ENCODE measurements at regions not wholly inside any gene's neighbourhood (a gene's known extent, or its start where the extent isn't known, plus 50 kb on each side); places are given as distances from the start of the nearest gene placed in this dataset.

DNA sequence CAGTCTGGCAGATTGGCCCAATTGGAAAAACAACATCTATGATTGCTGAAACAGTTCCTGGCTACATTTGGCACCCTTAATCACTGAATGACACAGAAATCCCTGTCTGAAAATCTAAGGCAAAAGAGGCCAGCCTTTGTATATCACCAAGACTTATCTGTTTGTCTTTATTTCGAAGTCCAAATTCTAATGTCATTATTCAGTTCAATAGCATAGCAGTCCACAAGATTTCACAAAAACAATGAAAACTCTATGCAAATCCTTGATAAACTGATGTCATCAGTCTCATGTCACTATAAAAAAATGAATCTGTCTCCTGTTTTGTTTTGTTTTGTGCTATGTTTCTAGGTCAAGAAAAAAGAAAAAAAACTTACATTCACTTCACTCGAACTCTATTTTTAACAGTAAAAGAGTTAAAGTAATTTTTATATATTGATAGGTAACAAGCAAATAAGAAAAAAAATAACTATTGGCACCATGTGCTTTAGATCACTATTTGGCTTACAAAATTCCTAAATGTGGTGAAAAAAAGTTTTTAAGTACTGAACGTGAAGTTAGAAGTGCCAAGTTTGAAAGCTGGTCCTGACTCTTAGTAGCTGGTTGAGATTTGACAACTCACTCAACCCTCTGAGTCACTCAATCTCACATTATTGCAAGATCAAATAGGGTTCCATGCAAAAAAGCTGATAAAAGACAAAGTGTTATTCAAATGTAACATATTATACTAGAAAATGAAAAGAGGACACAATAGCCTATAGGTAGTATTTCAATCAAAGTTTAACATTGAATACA is 359.3 kb downstream of the IRS1 start:
- no peak for DNase-seq (ENCODE audit: low spot score)
- H3K4me3 ChIP-seq (ENCODE audit: low read depth in 1 of 3, low read length in 3 of 3): no peak overlapping the region
- TF ChIP-seq HNF4A (conservative IDR thresholded peaks at IDR 0.05) (peak in 1 of 2 donors; percentile 34), YY1 (IDR thresholded peaks at IDR 0.05) (no peak)
- H3K27me3 ChIP-seq (ENCODE audit: control insufficient read depth in 4 of 4, insufficient read depth in 4 of 4, low read length in 3 of 4): no peaks in the 10 kb centered on the region
- peaks cover under 1 to 18% (median 16%) of the 10 kb centered on the region in 4 donors for H3K4me1 ChIP-seq (ENCODE audit: control insufficient read depth in 4 of 4, insufficient read depth in 4 of 4, low read length in 3 of 4)
- no peaks in the 10 kb centered on the region for H3K9me3 ChIP-seq (ENCODE audit: control insufficient read depth in 4 of 4, low read length in 3 of 4)
- no peak overlapping the region for H3K9ac ChIP-seq (ENCODE audit: low read depth in 1 of 2, low read length in 2 of 2)
- WGBS: 65% methylated on average over 3 of the region's 3 CpGs
- no peak overlapping the region for H3K27ac ChIP-seq (ENCODE audit: low read depth in 1 of 2, low read length in 2 of 2)
- H3K36me3 ChIP-seq (ENCODE audit: control insufficient read depth in 4 of 4, insufficient read depth in 3 of 4, low read depth in 1 of 4, low read length in 3 of 4): no peaks in the 10 kb centered on the region

- Histone ChIP-seq H3K27me3 (ENCODE audit: control insufficient read depth in 4 of 4, insufficient read depth in 4 of 4, low read length in 3 of 4) (no peaks in the 10 kb centered on the region), H3K9me3 (ENCODE audit: control insufficient read depth in 4 of 4, low read length in 3 of 4) (no peaks in the 10 kb centered on the region), H3K4me1 (ENCODE audit: control insufficient read depth in 4 of 4, insufficient read depth in 4 of 4, low read length in 3 of 4) (peaks cover 0 to 17% (median 13%) of the 10 kb centered on the region in 4 donors), H3K27ac (ENCODE audit: low read depth in 1 of 2, low read length in 2 of 2) (no peak overlapping the region), H3K36me3 (ENCODE audit: control insufficient read depth in 4 of 4, insufficient read depth in 3 of 4, low read depth in 1 of 4, low read length in 3 of 4) (no peaks in the 10 kb centered on the region), H3K4me3 (ENCODE audit: low read depth in 1 of 3, low read length in 3 of 3) (no peak overlapping the region), H3K9ac (ENCODE audit: low read depth in 1 of 2, low read length in 2 of 2) (no peak overlapping the region)
- 68% methylated on average over 6 of the region's 6 CpGs for WGBS
- TF ChIP-seq CTCF (IDR thresholded peaks at IDR 0.05; ENCODE audit: low read depth, low read length, missing input control) (no peak), JUND (IDR thresholded peaks at IDR 0.05) (no peak), RXRA (IDR thresholded peaks at IDR 0.05) (no peak), ATF3 (IDR thresholded peaks at IDR 0.05) (no peak), EGR1 (IDR thresholded peaks at IDR 0.05; ENCODE audit: low read depth in 2 of 2) (no peak), FOXA1 (IDR thresholded peaks at IDR 0.05) (no peak), HNF4G (IDR thresholded peaks at IDR 0.05) (no peak), RAD21 (IDR thresholded peaks at IDR 0.05) (no peak)
- DNase-seq (ENCODE audit: low spot score): no peak
These were observed 360.3 kb downstream of the IRS1 start for GRCh38 chr2:226439337-226439736.

DNA sequence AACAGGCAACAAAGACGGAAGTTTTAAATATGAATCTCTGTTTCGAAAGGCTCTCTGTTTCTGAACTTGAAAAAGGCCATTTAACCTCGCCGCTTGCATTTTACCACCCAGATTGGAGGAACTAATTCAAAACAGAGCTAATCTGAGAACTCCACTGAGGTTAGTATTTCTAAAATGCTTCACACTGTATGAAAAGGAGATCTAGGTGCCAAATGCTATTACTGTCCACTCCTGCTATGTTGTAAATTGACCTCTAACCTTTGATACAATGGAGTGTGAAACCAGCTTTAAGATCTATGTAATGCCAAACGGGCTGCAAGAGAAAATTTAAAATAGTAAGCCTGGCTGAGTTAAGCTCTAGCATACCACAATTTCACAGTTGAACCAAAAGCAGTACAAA is 364.5 kb downstream of the IRS1 start:
- Histone ChIP-seq H3K9me3 (ENCODE audit: control insufficient read depth in 4 of 4, low read length in 3 of 4) (no peaks in the 10 kb centered on the region), H3K9ac (ENCODE audit: low read depth in 1 of 2, low read length in 2 of 2) (no peak overlapping the region), H3K27me3 (ENCODE audit: control insufficient read depth in 4 of 4, insufficient read depth in 4 of 4, low read length in 3 of 4) (no peaks in the 10 kb centered on the region), H3K4me3 (ENCODE audit: low read depth in 1 of 3, low read length in 3 of 3) (no peak overlapping the region), H3K27ac (ENCODE audit: low read depth in 1 of 2, low read length in 2 of 2) (peak overlapping the region in 1 of 2 donors; percentile 18), H3K36me3 (ENCODE audit: control insufficient read depth in 4 of 4, insufficient read depth in 3 of 4, low read depth in 1 of 4, low read length in 3 of 4) (no peaks in the 10 kb centered on the region), H3K4me1 (ENCODE audit: control insufficient read depth in 4 of 4, insufficient read depth in 4 of 4, low read length in 3 of 4) (peaks cover 0 to 15% (median 11%) of the 10 kb centered on the region in 4 donors)
- 69% methylated on average over 5 of the region's 5 CpGs for WGBS
- DNase-seq (ENCODE audit: low spot score): no peak
- TF ChIP-seq SP1 (IDR thresholded peaks at IDR 0.05): peak; percentile 26
- TF ChIP-seq FOXA2 (IDR thresholded peaks at IDR 0.05): no peak
- no peak for TF ChIP-seq CTCF (IDR thresholded peaks at IDR 0.05; ENCODE audit: low read depth, low read length, missing input control)
- TF ChIP-seq, protein P1, sequence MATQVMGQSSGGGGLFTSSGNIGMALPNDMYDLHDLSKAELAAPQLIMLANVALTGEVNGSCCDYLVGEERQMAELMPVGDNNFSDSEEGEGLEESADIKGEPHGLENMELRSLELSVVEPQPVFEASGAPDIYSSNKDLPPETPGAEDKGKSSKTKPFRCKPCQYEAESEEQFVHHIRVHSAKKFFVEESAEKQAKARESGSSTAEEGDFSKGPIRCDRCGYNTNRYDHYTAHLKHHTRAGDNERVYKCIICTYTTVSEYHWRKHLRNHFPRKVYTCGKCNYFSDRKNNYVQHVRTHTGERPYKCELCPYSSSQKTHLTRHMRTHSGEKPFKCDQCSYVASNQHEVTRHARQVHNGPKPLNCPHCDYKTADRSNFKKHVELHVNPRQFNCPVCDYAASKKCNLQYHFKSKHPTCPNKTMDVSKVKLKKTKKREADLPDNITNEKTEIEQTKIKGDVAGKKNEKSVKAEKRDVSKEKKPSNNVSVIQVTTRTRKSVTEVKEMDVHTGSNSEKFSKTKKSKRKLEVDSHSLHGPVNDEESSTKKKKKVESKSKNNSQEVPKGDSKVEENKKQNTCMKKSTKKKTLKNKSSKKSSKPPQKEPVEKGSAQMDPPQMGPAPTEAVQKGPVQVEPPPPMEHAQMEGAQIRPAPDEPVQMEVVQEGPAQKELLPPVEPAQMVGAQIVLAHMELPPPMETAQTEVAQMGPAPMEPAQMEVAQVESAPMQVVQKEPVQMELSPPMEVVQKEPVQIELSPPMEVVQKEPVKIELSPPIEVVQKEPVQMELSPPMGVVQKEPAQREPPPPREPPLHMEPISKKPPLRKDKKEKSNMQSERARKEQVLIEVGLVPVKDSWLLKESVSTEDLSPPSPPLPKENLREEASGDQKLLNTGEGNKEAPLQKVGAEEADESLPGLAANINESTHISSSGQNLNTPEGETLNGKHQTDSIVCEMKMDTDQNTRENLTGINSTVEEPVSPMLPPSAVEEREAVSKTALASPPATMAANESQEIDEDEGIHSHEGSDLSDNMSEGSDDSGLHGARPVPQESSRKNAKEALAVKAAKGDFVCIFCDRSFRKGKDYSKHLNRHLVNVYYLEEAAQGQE (IDR thresholded peaks at IDR 0.05): no peak
- no peak for TF ChIP-seq EGR1 (IDR thresholded peaks at IDR 0.05; ENCODE audit: low read depth in 2 of 2)
- no peak for TF ChIP-seq HNF4G (IDR thresholded peaks at IDR 0.05)
- TF ChIP-seq ZBTB33 (IDR thresholded peaks at IDR 0.05): no peak
- TF ChIP-seq TAF1 (conservative IDR thresholded peaks at IDR 0.05): no peak
- TF ChIP-seq HNF4A (conservative IDR thresholded peaks at IDR 0.05): peak; percentile 61 to 70
- TF ChIP-seq GABPA (IDR thresholded peaks at IDR 0.05 in 1 of 2, conservative IDR thresholded peaks at IDR 0.05 in 1 of 2): no peak
- TF ChIP-seq JUND (IDR thresholded peaks at IDR 0.05): no peak
- no peak for TF ChIP-seq FOXA1 (IDR thresholded peaks at IDR 0.05)
- peak in 1 of 2 donors; percentile 33 for TF ChIP-seq RXRA (IDR thresholded peaks at IDR 0.05)
- no peak for TF ChIP-seq ATF3 (IDR thresholded peaks at IDR 0.05)

All from liver (tissue), 8 donors.